Retina (tissue), 1 donor: ENCODE measurements at regions not wholly inside any gene's neighbourhood (a gene's known extent, or its start where the extent isn't known, plus 50 kb on each side); places are given as distances from the start of the nearest gene placed in this dataset.

Experiments
- DNase-seq: peaks from one replicate; pipeline ENCODE4 v3.0.0-alpha.2; 2016

DNA sequence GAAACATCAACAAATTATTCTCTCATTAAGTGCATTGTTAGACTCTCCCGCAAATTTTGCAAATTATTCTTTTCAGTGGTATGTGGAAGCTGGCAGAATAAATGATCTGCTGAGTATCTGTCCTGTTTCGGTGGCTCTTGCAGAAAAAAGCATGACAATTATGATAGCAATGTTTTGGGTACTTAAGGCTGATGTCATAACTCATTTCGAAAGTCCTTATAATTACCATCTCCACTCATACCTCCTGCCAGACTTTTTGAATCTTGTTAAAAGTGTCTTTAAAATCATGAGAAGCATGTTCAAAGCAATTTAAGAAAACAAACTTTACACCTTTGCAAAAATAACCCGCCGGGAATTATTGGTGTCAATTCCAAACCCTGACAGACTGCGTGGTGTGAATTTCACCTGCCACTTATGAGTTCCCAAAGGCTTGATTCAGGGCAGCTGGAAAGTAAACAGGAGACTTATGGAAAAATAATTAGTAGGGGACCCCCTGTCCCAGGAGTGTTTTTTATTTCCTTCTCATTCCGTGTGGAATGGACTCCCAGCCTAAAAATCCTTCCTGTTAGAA is 87.6 kb upstream of the E2F3 start:
- DNase-seq: no peak

DNA sequence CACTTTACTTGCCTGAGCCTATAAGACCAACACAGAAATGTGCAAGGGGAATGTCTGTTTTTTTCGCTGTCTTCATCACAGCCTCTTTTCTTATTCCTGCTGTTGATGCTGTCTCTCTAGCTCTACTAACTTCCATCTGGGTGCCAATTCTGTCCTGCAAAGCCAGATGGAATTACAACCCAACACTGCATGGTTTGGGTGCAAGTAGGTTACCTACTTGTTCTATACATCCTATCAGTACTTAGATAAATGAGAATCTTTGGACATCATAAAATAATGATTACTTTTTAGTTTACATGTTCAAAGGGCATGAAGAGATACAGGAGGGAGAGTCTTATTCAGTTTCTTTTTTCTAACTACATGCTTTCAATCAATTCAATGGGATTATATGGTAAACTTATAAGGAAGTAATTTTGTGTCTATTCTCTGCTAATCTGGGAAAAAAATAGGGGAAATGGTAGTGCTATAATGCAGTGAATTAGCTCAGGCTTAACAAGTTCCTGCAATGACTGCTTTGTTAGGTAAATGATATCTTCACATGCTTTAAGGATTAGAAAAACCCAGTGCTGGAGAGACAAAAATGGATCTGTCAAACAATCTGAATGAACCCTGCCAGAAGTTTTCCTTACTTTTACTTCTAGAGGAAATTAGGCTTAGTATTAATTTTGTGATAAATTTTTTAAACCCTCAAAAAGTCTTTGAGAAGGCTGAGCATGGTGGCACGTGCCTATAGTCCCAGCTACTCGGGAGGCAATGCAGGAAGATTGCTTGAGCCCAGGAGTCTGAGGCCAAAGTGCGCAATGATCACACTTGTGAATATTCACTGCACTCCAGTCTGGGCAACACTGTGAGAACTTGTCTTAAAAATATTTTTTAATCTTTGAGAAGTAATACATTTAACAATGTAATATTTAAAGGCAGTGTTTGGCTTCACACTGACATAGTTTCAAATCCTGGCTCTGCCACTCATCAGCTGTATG is 86.5 kb upstream of the E2F3 start:
- DNase-seq: no peak

DNA sequence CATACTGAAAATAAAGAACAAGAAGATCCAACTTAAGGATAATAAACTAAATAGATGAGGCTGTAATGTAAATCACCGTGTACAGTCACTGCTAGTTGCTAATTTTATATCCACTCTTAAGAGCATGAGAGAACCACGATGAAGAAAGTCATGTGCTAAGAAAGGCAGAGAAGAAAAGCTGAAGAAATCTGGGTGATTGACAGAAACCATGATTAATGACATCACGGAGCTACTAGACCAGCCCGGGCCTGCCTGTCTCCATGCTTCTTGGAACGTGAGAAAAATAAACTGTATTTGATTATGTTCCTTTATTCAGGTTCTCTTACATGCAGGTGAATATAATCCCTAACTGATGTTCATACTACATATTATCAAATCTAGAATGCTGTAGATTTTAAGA is 84.2 kb upstream of the E2F3 start:
- no peak for DNase-seq

DNA sequence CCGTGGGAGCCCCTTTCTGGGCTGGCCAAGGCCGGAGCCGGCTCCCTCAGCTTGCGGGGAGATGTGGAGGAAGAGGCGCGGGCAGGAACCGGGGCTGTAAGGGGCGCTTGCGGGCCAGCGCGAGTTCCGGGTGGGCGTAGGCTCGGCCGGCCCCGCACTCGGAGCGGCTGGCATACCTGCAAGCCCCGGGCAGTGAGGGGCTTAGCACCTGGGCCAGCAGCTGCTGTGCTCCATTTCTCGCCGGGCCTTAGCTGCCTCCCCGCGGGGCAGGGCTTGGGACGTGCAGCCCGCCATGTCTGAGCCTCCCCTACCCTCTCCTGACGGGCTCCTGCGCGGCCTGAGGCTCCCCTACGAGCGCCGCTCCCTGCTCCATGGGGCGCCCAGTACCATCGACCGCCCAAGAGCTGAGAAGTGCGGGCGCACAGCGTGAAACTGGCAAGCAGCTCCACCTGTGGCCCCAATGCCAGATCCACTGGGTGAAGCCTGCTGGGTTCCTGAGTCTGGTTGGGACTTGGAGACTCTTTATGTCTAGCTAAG is 82.8 kb upstream of the E2F3 start:
- DNase-seq: no peak

GRCh38 chr6:20319520-20320357 is 81.9 kb upstream of the E2F3 start:
- no peak for DNase-seq

GRCh38 chr6:20325641-20326421 is 75.8 kb upstream of the E2F3 start:
- no peak for DNase-seq

DNA sequence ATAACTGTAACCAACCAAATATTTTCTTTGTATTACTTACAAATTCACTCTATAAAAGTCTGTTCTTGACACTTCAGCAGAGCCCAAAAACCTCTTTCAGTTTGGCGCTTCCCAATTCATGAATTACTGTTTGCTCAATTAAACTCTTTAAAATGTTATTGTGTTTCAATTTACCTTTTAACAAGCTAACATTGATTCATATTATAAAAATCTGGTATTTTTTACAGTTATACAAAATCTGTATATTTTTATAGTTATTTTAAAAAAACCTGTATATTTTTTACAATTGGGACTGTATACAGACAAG is 75.3 kb upstream of the E2F3 start:
- DNase-seq: no peak

GRCh38 chr6:20327141-20327540 is 74.5 kb upstream of the E2F3 start:
- no peak for DNase-seq

DNA sequence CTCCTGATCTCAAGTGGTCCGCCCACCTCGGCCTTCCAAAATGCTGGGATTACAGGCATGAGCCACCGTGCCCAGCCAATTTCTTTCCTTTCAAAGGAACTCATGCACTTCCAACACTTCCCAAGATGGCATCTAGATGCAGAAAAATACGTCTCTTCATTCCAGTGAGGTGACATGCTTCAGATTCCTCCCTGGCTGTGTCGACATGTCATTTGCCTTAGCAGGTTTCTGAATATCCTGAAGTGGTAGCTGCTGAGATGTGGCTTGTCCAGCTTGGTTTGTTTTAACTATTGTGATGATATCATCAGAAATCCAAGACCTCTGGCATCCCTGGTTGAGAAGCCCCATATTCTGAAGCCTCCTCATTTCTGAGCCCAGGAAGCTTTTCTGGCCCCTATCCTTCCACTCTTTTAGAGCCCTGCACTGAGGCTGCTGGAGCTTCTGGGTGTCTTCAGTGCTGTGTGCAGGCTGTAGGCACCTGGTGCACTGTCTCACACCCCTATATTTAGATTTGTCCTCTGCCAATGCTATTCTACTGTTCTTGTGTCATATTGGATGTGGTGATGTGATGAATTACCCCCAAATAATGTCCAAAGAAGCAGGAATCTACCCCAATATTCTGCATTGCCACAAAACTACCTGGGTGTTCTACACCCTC is 73.3 kb upstream of the E2F3 start:
- DNase-seq: no peak

- DNase-seq: no peak
Observed at GRCh38 chr6:20328924-20329300, 72.8 kb upstream of the E2F3 start.

DNA sequence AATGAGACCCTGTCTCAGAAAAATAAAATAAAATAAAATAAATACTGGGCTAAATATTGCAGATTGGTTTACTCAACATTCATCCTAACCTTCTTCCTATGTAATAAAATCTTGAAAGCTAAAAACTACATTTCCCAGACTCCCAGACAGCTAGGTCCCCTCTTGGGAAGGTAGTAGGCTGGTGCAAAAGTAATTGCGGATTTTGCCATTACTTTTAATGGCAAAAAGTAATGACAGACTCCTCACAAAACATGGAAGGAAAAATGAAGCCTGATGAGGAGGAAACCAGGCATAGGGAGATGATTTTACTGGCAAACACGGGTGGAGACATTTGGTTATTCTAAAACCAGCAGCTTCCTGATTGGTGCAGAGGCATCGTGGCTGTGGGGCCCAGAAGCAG is 70.6 kb upstream of the E2F3 start:
- DNase-seq: no peak

GRCh38 chr6:20331625-20332024 is 70.1 kb upstream of the E2F3 start:
- no peak for DNase-seq

DNA sequence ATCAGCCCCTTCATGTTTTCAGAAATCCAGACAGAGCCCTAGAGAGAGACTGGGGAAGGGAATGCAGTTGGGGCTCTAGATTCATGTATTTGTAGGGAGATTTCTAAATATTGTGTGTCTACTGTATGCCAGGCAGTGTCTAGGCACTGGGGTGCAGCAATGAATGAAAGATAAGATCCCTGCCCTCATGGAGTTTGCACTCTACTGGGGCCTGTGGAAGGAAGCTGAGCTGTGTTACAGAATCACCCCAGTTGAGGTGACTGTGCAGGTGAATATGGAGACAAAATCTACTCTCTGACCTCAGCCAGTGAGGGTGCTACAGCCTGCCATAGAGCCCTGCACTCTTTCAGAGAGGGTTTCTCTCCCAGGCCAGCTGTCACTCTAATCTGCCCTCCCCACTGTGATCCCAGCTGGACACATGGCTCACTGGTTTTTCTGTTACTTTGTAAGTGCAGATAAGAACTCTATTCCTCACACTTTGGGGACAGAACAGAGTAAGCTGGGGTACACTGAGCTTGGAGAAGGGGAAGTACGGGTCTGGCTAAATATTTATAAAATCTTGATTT is 69.2 kb upstream of the E2F3 start:
- peak; percentile 4 for DNase-seq

- no peak for DNase-seq
Observed at GRCh38 chr6:20333721-20334269, 67.9 kb upstream of the E2F3 start.

DNA sequence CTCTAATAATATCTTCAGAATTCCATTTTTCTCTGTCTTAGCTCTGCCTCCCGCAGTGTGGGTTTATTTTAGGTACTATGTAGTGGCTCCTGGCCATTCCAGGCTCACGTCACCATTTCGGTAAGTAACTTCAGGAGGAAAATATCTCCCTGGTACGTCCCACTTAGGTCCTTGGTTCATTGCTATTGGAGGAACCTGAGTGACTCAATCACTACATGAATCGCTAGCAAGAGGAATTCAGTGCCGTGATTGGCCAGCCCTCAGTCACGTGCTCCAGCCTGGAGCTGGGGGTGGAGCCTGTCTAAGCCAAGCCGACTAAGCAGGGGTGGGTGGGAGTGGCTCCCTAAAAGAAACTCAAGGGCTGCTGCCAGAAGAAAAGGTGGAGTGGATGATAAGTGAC is 67.3 kb upstream of the E2F3 start:
- DNase-seq: no peak

DNA sequence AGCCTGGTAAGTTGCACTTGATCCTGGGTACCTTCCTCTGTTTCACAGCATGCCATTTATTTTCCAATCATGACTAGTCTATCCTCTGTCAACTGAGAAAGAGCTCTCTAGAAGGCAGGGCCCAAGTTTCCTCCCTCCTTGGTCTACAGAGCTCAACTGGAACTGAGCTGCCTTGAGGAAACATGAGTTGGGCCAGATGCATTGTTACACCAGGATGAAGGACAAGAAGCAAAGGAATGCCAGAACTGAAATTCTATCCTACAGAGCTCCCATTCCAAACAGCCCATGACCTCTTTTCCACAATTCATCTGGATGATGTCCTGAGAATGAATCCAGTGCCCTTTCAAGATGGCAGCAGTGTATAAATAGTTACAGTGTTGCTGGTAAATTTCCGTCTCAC is 66.7 kb upstream of the E2F3 start:
- no peak for DNase-seq

DNA sequence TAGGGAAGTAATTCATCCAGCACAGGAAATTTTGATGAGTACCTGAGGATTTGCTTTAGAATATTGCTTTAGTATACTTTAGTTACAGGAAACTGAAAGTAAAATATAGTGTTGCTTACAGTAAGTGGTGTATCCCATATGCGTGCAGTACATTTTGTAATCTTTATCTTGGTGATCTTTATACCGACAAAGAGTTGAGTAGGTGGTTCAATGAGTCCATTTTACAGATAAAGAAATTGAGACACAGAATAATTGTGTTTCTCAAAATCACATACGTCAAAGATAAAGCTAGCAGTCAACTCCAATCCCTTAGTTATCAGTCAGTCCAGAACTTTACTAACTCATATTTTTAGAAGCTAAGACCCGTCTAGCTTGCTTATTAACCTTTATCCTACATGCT is 65.8 kb upstream of the E2F3 start:
- no peak for DNase-seq

DNA sequence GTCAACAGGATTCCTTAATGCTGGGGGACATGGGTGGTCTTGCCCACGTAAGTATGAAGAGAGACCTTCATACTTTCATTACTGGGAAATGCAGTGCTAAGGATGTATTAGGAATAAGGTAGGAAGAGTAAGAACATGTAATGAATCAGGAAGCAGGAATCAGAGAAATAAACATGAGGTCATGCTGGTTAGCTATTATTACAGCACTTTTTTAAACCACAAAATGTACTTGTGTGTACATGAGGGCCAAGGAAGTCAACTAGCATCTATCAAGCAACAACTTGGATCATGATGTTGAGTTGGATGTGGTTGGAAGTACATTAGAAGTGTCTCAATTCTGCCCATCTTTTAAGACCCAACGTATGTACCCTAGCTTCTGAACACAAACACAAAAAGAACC is 63.5 kb upstream of the E2F3 start:
- DNase-seq: no peak

DNA sequence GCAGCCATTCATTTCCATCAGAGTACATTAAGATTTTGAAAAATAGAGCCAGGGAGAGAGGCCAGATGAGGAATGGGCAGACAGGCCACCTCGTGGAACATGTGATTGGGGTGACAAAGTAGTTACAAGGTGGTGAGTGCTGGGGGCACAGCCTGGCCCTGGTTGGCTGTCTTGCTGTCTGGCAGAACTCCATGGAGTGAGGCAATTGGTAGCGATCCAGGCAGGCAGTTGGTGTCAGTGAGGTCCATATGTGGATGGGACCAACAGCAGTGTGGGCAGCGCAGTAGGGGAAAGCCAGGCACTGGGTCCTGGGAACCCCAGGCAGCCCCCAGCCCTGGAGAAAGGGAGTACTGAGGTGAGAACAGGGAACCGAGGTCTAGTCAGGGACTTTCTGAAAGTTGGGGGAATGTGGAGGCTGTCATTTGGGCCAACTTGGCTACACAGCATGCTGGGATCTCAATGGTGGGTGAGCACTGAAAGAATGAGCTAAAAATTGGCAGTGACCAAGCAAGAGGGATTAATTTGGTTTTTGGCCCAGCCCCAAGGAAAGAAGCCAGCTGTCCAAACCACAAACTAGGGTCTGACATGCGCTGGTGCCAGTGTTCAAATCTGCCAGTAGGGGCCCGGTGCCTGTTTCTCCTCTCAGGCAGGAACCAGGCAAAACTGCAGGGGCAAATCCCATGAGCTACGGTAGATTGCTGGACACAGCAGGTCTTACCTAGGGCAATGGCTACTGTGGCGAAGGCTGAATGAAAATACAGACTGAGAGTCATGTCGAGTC is 61.4 kb upstream of the E2F3 start:
- DNase-seq: no peak

GRCh38 chr6:20341096-20341495 is 60.6 kb upstream of the E2F3 start:
- DNase-seq: no peak

DNA sequence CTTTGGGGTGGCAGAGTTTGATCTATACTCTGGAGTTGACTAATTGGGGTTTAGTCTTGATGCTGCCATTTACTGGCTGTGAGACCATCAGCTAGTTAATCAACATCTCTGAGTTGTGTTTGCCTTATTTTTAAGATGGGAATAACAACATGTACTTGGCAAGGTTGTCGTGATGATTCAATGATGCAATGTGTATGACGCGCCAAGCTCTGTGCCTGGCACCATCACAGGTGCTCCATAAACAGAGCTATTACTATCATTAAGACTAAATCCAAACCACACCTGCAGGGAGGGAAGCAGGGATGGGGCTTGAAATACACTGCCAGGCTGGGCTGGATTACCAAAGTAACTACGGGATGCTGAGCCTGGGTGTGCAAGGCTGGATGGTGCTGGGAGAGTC is 60.1 kb upstream of the E2F3 start:
- DNase-seq: no peak
